GM23338 (cell line): ENCODE measurements at regions not wholly inside any gene's neighbourhood (a gene's known extent, or its start where the extent isn't known, plus 50 kb on each side); places are given as distances from the start of the nearest gene placed in this dataset.

Source experiments
- ATAC-seq: fragments of 200-7000 bp; cut with Tn5 transposase; 3 replicates; pipeline ENCODE4 v1.9.1; 2020
- DNase-seq: peaks from one replicate; pipeline ENCODE4 v3.0.0-alpha.2; 2015; ENCODE audit warnings: low spot score
- H2AFZ ChIP-seq: fragments of 200-600 bp; sonication (generic); 2 replicates; pipeline ENCODE4 v1.8.0; 2016; ENCODE audit warnings: antibody characterized with exemption, mild to moderate bottlenecking, moderate library complexity
- H3F3A ChIP-seq: fragments of 200-600 bp; sonication (generic); replicated peaks from 2 replicates; pipeline ENCODE4 v1.8.0; 2017; ENCODE audit warnings: antibody characterized with exemption, mixed run types, low read depth
- H3K27ac ChIP-seq: fragments of 200-600 bp; sonication (generic); 2 replicates; pipeline ENCODE4 v1.6.1; 2016; ENCODE audit warnings: low read depth
- H3K27me3 ChIP-seq: fragments of 200-600 bp; sonication (generic); 2 replicates; pipeline ENCODE4 v1.8.0; 2016; ENCODE audit warnings: mild to moderate bottlenecking, mixed run types, moderate library complexity; ENCODE audit not compliant: insufficient read depth
- H3K36me3 ChIP-seq: fragments of 200-600 bp; sonication (generic); 2 replicates; pipeline ENCODE4 v1.8.0; 2016; ENCODE audit warnings: mild to moderate bottlenecking; ENCODE audit not compliant: insufficient read depth
- H3K4me1 ChIP-seq: fragments of 200-600 bp; sonication (generic); 2 replicates; pipeline ENCODE4 v1.8.0; 2016; ENCODE audit warnings: mild to moderate bottlenecking, moderate library complexity; ENCODE audit not compliant: insufficient read depth
- H3K4me2 ChIP-seq: fragments of 200-600 bp; sonication (generic); 2 replicates; pipeline ENCODE4 v1.7.1; 2017; ENCODE audit warnings: mixed run types
- H3K4me3 ChIP-seq: fragments of 200-600 bp; sonication (generic); 2 replicates; pipeline ENCODE4 v1.6.1; 2016; ENCODE audit warnings: mixed run types
- H3K79me2 ChIP-seq: fragments of 200-600 bp; sonication (generic); replicated peaks from 2 replicates; pipeline ENCODE4 v1.8.0; 2017; ENCODE audit warnings: mild to moderate bottlenecking; ENCODE audit not compliant: insufficient read depth
- H3K9me2 ChIP-seq: fragments of 200-600 bp; sonication (generic); 2 replicates; pipeline ENCODE4 v1.8.0; 2017; ENCODE audit not compliant: insufficient read depth
- H4K20me1 ChIP-seq: fragments of 200-600 bp; sonication (generic); replicated peaks from 2 replicates; pipeline ENCODE4 v1.8.0; 2017; ENCODE audit warnings: mild to moderate bottlenecking; ENCODE audit not compliant: insufficient read depth
- H3K27ac Mint-ChIP-seq: 2 replicates; pipeline ENCODE4 v1.8.0; 2020; ENCODE audit warnings: inconsistent platforms, mild to moderate bottlenecking, moderate library complexity, mixed read lengths
- H3K27me3 Mint-ChIP-seq: 3 replicates; pipeline ENCODE4 v1.8.0; 2022; ENCODE audit warnings: low read depth, mild to moderate bottlenecking, moderate library complexity, mixed read lengths, inconsistent platforms; ENCODE audit not compliant: insufficient read depth, poor library complexity
- H3K36me3 Mint-ChIP-seq: 3 replicates; pipeline ENCODE4 v1.8.0; 2021; ENCODE audit warnings: low read depth, mild to moderate bottlenecking, inconsistent platforms, moderate library complexity, mixed read lengths
- H3K4me1 Mint-ChIP-seq: 3 replicates; pipeline ENCODE4 v1.8.0; 2020; ENCODE audit warnings: mild to moderate bottlenecking, inconsistent platforms, mixed read lengths
- H3K4me3 Mint-ChIP-seq: 3 replicates; pipeline ENCODE4 v1.8.0; 2021; ENCODE audit warnings: moderate library complexity, mild to moderate bottlenecking, inconsistent platforms, mixed read lengths
- H3K9me3 Mint-ChIP-seq: 3 replicates; pipeline ENCODE4 v1.8.0; 2020; ENCODE audit warnings: moderate library complexity, mild to moderate bottlenecking, inconsistent platforms, mixed read lengths
- CREB1 ChIP-seq: fragments of 250-450 bp; sonication (Bioruptor Pico); IDR thresholded peaks from 2 replicates; pipeline ENCODE4 v1.5.0; 2020; ENCODE audit warnings: low read depth, mild to moderate bottlenecking, moderate library complexity
- CTCF ChIP-seq, 2 experiments: fragments of 200-600 bp in 1 of 2; sonication (generic) in 1 of 2; conservative IDR thresholded peaks; 2 replicates each; pipeline versions ENCODE4 v1.5.1 to v1.6.1; 2016 to 2017; ENCODE audit warnings: antibody characterized with exemption in 2 of 2, low read depth in 2 of 2, mild to moderate bottlenecking in 2 of 2, moderate library complexity in 1 of 2
- ETS1 ChIP-seq: IDR thresholded peaks from 2 replicates; pipeline ENCODE4 v1.6.1; 2016; ENCODE audit warnings: antibody characterized with exemption
- EZH2 ChIP-seq: fragments of 200-600 bp; sonication (generic); IDR thresholded peaks from one replicate; pipeline ENCODE4 v1.8.0; 2017; ENCODE audit warnings: antibody characterized with exemption, mild to moderate bottlenecking, low read depth; ENCODE audit not compliant: unreplicated experiment
- EZH2phosphoT487 ChIP-seq: fragments of 200-600 bp; sonication (generic); IDR thresholded peaks from one replicate; pipeline ENCODE4 v1.8.1; 2018; ENCODE audit warnings: antibody characterized with exemption; ENCODE audit not compliant: unreplicated experiment
- JUNB ChIP-seq: IDR thresholded peaks from one replicate; pipeline ENCODE4 v1.6.1; 2016; ENCODE audit warnings: antibody characterized with exemption; ENCODE audit not compliant: unreplicated experiment
- NANOG ChIP-seq: IDR thresholded peaks from 2 replicates; pipeline ENCODE4 v1.6.1; 2016; ENCODE audit warnings: antibody characterized with exemption, borderline replicate concordance
- POLR2AphosphoS5 ChIP-seq: IDR thresholded peaks from 2 replicates; pipeline ENCODE4 v1.6.1; 2016; ENCODE audit warnings: antibody characterized with exemption, low read depth
- REST ChIP-seq: IDR thresholded peaks from one replicate; pipeline ENCODE4 v1.6.1; 2018; ENCODE audit warnings: antibody characterized with exemption; ENCODE audit not compliant: unreplicated experiment
- STAT1 ChIP-seq: IDR thresholded peaks from one replicate; pipeline ENCODE4 v1.6.1; 2016; ENCODE audit warnings: antibody characterized with exemption; ENCODE audit not compliant: unreplicated experiment
- ZNF114 ChIP-seq: fragments of 250-450 bp; sonication (Bioruptor Pico); IDR thresholded peaks from 2 replicates; pipeline ENCODE4 v1.5.0; 2020; ENCODE audit warnings: mild to moderate bottlenecking, moderate library complexity
- ZNF331 ChIP-seq: fragments of 250-450 bp; sonication (Bioruptor Pico); IDR thresholded peaks from 2 replicates; pipeline ENCODE4 v1.5.0; 2020; ENCODE audit warnings: low read depth, mild to moderate bottlenecking, moderate library complexity
- TF ChIP-seq, protein P1 (sequence below): fragments of 250-450 bp; sonication (Bioruptor Pico); IDR thresholded peaks from 2 replicates; pipeline ENCODE4 v1.5.0; 2020; ENCODE audit warnings: mild to moderate bottlenecking, moderate library complexity

GRCh38 chr18:43812627-43813026, 535.3 kb upstream of the SYT4 start:
- no peaks in the 10 kb centered on the region for H3F3A ChIP-seq
- peaks cover 5% of the 10 kb centered on the region; the same call in 1 of the 2 replicates for H3K4me1 ChIP-seq
- H3K36me3 Mint-ChIP-seq, result no peaks in the 10 kb centered on the region; the same call in 2 of the 3 replicates
- H3K27me3 Mint-ChIP-seq, result no peaks in the 10 kb centered on the region
- H4K20me1 ChIP-seq, result no peaks in the 10 kb centered on the region
- no peaks in the 10 kb centered on the region for H3K9me2 ChIP-seq
- H3K27ac ChIP-seq, result no peak overlapping the region
- no peak for TF ChIP-seq ETS1
- TF ChIP-seq EZH2phosphoT487, result no peak
- no peak for TF ChIP-seq ZNF331 (CRISPR knock-in tag)
- no peak for TF ChIP-seq REST
- TF ChIP-seq JUNB, result no peak
- TF ChIP-seq CREB1 (CRISPR knock-in tag), result no peak
- TF ChIP-seq ZNF114 (CRISPR knock-in tag), result no peak
- TF ChIP-seq POLR2AphosphoS5, result no peak
- no peak for TF ChIP-seq STAT1
- TF ChIP-seq CTCF (conservative IDR thresholded peaks at IDR 0.05; ENCODE audit: low read depth in 2 of 2), result no peak
- no peak for TF ChIP-seq EZH2
- TF ChIP-seq, protein P1, sequence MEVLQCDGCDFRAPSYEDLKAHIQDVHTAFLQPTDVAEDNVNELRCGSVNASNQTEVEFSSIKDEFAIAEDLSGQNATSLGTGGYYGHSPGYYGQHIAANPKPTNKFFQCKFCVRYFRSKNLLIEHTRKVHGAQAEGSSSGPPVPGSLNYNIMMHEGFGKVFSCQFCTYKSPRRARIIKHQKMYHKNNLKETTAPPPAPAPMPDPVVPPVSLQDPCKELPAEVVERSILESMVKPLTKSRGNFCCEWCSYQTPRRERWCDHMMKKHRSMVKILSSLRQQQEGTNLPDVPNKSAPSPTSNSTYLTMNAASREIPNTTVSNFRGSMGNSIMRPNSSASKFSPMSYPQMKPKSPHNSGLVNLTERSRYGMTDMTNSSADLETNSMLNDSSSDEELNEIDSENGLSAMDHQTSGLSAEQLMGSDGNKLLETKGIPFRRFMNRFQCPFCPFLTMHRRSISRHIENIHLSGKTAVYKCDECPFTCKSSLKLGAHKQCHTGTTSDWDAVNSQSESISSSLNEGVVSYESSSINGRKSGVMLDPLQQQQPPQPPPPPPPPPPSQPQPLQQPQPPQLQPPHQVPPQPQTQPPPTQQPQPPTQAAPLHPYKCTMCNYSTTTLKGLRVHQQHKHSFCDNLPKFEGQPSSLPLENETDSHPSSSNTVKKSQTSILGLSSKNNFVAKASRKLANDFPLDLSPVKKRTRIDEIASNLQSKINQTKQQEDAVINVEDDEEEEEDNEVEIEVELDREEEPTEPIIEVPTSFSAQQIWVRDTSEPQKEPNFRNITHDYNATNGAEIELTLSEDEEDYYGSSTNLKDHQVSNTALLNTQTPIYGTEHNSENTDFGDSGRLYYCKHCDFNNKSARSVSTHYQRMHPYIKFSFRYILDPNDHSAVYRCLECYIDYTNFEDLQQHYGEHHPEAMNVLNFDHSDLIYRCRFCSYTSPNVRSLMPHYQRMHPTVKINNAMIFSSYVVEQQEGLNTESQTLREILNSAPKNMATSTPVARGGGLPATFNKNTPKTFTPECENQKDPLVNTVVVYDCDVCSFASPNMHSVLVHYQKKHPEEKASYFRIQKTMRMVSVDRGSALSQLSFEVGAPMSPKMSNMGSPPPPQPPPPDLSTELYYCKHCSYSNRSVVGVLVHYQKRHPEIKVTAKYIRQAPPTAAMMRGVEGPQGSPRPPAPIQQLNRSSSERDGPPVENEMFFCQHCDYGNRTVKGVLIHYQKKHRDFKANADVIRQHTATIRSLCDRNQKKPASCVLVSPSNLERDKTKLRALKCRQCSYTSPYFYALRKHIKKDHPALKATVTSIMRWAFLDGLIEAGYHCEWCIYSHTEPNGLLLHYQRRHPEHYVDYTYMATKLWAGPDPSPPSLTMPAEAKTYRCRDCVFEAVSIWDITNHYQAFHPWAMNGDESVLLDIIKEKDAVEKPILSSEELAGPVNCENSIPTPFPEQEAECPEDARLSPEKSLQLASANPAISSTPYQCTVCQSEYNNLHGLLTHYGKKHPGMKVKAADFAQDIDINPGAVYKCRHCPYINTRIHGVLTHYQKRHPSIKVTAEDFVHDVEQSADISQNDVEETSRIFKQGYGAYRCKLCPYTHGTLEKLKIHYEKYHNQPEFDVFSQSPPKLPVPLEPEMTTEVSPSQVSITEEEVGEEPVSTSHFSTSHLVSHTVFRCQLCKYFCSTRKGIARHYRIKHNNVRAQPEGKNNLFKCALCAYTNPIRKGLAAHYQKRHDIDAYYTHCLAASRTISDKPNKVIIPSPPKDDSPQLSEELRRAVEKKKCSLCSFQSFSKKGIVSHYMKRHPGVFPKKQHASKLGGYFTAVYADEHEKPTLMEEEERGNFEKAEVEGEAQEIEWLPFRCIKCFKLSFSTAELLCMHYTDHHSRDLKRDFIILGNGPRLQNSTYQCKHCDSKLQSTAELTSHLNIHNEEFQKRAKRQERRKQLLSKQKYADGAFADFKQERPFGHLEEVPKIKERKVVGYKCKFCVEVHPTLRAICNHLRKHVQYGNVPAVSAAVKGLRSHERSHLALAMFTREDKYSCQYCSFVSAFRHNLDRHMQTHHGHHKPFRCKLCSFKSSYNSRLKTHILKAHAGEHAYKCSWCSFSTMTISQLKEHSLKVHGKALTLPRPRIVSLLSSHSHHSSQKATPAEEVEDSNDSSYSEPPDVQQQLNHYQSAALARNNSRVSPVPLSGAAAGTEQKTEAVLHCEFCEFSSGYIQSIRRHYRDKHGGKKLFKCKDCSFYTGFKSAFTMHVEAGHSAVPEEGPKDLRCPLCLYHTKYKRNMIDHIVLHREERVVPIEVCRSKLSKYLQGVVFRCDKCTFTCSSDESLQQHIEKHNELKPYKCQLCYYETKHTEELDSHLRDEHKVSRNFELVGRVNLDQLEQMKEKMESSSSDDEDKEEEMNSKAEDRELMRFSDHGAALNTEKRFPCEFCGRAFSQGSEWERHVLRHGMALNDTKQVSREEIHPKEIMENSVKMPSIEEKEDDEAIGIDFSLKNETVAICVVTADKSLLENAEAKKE, result no peak
- no peak for TF ChIP-seq NANOG
- ATAC-seq (no peak), DNase-seq (no peak)
- no peak overlapping the region for H3K4me3 Mint-ChIP-seq
- H3K36me3 ChIP-seq, result no peaks in the 10 kb centered on the region
- no peak overlapping the region for H2AFZ ChIP-seq
- peaks cover 6% of the 10 kb centered on the region for H3K4me1 Mint-ChIP-seq
- no peaks in the 10 kb centered on the region for H3K79me2 ChIP-seq
- H3K9me3 Mint-ChIP-seq, result peaks cover 15% of the 10 kb centered on the region
- H3K27ac Mint-ChIP-seq, result no peak overlapping the region
- H3K27me3 ChIP-seq, result no peaks in the 10 kb centered on the region
- H3K4me3 ChIP-seq, result no peak overlapping the region
- H3K4me2 ChIP-seq, result no peak overlapping the region
